Superior temporal gyrus (tissue), 1 donor: ENCODE measurements at regions not wholly inside any gene's neighbourhood (a gene's known extent, or its start where the extent isn't known, plus 50 kb on each side); places are given as distances from the start of the nearest gene placed in this dataset.

Source experiments
- DNase-seq: peaks from one replicate; pipeline ENCODE4 v3.0.0-alpha.2; 2016; ENCODE audit errors: extremely low spot score

DNA sequence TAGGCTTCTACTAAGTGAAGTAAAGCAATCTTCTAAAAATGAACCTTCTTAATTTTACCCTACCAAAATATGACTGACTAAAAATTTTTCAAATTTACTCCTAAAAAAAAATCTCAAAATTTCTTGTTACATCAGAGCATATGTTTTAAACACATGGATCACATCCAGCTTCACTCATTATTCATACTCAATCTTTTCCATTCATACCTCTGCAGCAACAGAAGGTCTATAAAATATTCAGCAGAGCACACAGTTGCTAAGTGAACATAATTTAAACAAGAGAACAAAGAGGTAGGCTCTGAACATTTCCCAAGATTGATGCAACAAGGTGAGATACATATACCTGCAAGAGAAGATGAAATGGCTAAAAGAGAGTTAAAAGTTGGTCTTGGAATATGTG is 213.9 kb downstream of the SOD2 start:
- no peak for DNase-seq

DNA sequence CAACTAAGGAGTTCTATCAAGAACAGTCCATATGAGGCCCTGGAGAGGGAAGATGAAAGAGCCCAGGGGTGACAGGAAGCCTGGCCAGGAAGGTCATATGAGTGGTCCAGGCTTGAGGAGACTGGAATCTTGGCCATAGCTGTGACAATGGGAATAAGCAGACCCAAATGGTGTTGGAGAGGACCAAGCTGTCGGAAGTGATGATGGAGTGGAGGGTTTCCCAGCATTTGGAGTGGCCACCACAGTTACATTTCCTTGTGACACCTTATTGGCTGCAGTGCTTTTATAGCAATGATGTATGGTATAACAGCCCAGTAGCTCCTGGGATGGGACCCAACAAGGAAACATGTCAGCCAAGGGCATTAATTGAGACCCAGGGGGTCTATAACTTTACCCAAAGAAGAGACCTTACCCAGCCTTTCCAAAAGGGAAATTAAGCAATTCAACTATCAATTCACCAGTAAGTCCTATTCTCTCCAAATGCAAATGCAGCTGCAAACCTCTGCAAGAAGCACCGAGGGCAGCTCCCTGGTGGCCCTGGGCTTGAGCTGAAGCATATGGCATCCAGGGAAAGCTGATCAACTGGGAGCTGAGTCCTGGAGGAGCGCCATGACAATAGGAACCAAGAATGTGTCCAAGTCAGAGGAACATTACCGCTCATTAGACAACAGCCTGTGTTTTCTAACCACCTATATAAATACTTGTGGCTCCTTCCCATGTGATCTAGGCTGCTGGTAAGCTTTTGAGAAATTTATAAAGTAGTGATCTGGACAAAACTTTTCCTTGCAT is 219.4 kb downstream of the SOD2 start:
- DNase-seq, result no peak

DNA sequence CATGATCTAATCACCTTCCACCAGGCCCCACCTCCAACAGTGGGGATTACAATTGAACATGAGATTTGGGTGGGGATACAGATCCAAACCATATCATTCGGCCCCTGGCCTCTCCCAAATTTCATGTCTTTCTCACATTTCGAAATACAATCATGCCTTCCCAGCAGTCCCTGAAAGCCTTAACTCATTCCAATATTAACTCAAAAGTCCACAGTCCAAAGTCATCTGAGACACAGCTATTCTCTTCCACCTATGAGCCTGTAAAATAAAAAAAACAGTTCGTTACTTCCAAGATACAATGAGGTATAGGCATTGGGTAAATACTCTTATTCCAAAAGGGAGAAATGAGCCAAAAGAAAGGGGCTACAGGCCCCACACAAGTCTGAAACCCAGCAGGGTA is 222.6 kb downstream of the SOD2 start:
- DNase-seq, result no peak

DNA sequence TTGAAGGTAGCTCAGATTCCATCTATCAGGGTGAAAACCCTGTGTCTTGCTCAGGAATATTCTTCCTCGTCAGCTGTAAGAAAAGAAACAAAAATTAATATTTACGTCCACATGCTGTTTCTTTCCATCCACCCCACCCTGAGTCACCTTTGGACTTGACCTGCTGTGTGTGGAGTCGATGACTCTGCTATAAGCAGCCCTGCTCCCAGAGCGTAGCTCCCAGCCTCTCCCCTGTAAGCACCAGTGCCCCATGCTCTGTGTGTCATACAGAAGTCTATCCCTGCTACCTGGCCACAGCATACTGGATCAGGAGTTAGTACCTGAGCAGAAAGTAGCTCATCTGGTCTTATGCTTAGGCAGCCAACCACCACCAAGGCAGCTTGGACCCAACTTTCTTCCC is 223.6 kb downstream of the SOD2 start:
- no peak for DNase-seq

DNA sequence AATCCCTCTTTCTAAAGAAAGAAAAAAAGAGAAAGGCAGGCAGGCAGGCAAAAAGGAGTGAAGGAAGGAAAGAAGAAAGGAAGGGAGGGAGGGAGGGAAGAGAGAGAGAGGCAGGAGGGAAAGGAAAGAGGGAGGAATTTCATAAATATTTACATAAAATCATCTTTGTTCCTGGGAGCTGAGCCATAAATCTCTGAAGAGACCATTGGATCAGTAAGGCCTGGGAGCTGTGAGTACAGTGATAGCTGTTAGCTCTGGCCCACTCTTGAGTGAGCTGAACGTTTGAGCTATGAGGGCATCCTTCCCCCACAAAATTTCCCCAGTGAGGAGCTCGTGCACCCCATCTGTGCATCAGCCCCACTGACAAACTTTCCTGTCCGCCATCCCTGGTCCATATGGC is 224.0 kb downstream of the SOD2 start:
- no peak for DNase-seq

DNA sequence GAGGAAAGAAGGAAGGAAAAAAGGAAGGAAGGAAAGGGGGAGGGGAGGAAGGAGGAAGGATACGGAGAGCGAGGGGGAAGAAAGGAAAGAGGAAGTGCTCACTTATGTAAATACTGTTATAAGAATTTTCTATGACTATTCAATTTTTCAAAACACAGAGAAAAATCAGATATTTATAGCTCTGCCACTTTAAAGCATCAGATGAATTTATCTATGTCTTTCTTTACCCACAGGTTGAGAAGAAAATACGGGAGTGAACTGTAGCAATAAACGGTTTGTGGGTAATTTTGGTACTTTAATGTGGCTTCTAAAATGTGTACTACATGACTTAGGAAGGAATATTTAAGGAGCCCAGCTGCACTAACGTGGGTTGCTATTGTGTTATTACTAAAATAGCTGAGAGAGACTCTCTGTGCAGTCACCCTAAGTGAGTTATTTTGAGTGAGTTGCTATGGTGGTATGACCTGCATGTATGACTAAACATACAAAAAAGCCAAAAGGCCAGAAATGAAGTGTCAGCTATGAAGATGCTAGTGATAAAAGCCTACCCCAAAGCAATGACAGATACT is 225.5 kb downstream of the SOD2 start:
- DNase-seq, result no peak

DNA sequence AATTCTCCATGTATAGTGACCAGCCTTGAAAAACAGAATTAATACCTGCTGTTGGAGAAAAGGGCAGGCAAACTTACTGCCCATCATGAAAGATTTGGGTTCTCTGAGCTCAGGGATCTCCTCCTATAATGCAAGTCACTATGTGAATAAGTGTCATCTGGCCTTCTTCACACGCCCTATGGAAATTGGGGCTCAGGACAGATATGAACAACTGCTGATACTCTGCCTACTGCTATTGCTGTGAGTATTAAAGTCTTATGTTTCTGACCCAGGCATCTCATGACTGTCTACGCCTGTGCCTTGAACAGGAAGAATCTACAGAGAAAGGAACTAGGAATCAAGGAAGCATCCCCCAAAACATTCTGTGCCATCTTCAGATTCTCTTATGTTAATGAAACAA is 226.1 kb downstream of the SOD2 start:
- DNase-seq, result no peak

DNA sequence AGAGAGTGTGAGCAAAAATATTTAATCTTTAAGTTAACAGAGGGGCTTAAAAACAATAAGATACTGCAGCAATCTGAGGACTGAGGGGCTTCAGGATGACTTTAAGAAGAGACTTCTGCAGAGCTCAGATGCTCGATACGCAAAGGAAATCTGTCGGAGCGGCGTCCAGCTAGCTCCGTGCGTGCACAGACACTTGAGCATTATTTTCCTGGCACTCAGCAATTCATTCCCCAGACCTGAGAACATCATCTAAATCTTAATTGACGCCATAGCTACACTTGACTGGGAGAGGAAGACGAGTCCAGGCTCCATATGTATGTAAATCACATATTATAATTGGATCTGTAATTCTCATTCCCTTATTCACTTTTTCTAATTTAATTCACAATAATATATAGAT is 228.2 kb downstream of the SOD2 start:
- no peak for DNase-seq

DNA sequence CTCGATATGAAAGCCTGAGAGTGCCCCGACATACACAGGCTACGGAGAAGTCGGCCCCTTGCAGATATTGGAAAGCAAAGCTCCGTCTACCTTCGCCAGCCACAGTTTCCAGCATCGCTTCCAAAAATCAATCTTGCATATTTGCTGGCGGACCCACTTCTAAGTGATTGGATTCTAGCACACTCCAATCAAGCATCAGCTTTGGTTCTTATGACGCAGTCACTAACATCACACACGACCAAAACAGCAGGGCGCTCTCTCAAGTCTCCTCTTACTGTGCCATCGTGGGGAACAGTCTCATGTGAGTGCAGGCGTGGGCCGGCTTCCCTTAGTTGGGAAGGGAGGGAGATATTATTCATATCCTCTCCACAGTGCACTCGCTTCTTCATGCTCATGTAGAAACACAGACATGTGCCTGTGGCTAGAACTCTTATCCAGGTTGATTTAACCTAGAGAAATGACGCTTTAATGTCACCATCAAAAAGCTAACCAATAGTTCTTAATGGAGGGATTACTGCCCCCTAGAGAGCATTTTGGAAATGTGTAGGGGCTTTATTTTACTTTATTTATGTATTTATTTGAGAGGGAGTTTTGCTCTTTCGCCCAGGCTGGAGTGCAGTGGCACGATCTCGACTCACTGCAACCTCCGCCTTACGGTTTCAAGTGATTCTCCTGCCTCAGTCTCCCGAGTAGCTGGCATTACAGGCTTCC is 229.8 kb downstream of the SOD2 start:
- DNase-seq, result peak; percentile 45

DNA sequence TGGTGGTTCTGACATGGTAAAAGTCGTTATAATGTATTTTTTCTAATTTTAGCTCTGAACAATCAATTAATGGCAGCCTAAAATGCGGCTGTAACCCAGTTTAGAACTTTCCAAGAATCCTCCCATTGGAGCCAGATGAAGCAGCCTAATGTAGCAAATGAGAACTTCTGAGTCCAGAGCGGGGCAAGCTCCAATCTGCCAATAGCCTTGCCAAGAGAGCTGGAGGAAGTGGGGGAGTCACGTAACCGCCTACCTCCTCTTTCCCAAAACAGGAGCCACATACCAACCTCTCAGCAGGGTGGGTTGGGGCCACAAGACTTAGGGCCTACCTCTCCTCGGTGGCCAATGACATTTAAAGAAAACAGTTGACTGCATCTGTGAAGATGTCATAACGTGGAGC is 230.6 kb downstream of the SOD2 start:
- DNase-seq, result no peak

DNA sequence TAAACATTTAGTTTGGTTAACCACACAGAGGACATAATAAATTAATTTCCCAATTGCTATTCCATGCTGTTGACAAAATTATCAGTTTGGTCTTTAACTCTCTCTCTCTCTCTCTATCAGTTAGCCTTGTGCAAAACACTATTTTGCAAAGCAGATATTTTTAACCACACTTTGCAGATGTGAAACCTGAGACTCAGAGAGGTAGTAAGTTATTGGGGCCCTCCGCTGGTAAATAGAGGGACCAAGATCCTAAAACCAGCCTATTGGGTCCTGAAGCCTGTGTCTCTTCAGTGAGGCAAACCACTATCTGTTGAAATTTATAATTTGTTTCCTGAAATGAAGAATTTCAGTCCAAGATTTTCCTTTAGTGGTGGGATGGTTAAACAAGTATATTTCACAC is 231.0 kb downstream of the SOD2 start:
- no peak for DNase-seq

DNA sequence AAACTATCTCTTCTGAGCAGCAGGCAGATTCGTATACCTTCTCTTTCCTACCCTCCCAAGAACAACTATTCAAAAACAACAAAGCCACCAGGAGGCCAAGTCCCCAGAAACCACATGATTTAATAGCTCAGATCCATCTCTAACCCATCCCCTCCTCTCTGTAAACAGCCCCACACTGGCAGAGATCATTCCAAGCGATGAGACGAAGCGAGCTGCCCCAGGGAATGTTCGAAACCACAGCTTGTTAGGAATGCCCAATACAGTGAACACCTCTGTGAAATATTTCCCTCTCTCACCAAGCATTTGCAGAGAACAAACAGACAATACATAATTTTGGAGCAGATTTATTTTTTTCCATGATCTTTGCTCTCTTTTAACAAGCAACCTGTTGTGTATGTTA is 231.8 kb downstream of the SOD2 start:
- no peak for DNase-seq

DNA sequence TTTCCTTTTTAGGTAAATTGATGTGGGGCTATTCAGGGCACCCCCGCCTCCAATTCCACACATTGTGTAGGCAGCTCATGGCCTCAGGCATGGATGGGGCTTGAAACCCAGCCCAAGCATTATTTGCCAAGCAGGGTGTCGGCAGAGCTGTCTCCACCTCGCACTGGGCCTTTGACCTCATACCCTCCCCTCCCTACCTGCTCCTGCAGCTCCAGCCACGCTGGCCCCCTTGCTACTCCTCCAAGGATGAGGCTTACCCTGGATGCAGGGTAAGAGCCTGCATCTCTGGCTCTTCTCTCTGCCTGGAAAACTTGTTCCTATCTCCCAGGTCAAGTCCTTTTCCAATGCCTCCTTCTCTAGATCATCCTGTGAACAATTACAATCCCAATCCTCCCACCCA is 232.6 kb downstream of the SOD2 start:
- no peak for DNase-seq

DNA sequence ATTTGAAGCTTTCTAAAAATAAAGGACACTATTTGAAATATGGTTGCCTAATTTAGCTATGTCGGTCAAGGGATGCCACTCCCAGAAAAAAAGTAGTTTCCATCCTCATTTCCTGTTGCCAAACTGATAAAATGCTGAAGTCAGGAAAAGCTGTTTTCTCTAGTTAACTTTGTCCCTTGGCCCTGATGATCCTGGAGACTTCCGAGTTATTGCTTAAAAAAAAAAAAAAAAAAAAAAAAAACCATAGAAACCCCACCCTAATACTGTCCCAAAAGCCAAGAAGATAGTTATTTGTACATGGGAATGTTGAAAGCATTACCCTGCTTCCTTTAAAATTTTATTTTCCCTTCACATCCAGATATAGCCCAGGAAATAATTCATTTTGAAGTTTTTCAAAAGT is 236.7 kb downstream of the SOD2 start:
- DNase-seq, result no peak

DNA sequence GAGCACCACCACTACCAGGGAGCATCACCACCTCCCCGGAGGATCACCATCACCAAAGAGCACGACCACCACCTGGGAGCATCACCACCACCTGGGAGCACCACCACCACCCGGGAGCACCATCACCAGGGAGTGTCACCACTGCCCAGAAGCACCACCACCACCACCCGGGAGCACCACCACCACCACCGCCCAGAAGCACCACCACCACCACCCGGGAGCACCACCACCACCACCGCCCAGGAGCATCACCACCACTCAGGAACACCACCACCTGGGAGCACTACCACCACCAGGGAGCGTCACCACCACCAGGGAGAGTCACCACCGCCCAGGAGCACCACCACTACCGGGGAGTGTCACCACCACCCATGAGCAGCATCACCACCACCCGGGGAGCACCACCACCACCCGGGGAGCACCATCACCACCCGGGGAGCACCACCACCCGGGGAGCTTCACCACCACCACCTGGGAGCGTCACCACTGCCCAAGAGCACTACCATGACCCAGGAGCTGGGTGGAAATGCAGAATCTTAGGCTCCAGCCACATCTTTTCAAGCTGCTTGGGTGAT is 237.3 kb downstream of the SOD2 start:
- no peak for DNase-seq

DNA sequence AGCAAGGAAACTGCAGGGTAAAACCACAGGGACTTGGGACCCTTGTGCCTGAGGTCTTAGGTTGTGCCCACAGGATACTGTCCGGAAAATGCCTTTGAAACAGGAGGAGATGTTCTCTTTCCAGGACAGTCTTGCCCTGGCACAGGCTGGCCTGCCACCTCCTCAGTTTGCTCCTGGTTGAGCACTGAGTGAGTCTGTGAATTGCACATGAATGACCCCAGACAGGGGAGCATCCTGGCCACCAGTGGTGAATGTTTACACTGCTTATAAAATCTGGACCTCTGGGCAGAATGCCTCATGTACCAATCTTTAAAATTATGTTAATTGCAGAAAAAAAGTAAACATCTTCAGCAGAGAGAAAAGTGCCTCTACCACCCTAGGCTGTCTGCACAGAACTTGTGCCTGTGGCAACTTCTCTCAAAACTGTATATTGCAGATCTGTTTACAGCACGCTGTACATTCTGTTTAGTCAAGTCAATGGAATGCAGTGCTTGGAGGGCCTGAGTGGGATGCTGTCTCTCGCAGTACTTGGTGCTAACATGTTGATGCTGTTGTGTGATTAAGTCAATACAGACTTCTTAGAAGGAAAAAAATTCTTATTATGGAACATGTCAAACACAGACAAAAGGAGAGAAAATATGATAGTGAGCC is 242.1 kb downstream of the SOD2 start:
- no peak for DNase-seq

DNA sequence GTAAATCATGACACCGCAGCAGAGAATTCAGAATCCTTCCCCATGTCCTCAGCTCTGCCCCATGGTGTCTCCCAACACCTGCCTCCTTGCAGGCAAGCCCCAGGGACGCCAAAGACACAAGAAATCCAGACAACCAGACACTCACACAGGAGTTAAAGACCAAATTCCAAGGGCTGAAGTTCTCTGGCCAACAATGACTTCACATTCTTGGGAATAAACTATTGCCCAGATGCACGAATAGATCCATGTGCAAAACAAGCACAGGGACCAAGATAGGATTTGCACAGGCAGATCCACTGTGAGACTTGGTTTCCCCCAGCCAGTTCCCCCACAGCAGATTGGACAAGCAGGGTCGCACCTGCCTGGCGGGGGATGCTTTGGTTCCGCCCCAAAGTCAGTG is 246.7 kb downstream of the SOD2 start:
- DNase-seq, result no peak

DNA sequence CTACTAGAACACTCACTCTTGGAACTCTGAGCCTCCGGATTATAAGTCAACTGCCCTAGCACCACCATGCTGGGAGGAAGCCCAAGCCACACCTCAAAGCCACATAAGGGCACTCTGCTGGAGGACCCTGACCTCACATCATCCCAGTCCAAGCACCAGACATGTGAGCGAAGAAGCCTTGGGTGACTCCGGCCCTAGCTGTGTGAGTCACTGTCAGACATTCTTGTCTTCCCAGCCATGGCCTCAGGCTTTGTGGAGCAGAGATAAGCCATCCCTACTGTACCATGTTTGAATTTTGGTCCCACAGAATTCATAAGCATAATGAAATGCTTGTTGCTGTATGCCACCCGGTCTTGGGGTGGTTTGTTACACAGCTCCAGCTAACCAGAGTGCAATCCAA is 247.7 kb downstream of the SOD2 start:
- DNase-seq, result no peak

DNA sequence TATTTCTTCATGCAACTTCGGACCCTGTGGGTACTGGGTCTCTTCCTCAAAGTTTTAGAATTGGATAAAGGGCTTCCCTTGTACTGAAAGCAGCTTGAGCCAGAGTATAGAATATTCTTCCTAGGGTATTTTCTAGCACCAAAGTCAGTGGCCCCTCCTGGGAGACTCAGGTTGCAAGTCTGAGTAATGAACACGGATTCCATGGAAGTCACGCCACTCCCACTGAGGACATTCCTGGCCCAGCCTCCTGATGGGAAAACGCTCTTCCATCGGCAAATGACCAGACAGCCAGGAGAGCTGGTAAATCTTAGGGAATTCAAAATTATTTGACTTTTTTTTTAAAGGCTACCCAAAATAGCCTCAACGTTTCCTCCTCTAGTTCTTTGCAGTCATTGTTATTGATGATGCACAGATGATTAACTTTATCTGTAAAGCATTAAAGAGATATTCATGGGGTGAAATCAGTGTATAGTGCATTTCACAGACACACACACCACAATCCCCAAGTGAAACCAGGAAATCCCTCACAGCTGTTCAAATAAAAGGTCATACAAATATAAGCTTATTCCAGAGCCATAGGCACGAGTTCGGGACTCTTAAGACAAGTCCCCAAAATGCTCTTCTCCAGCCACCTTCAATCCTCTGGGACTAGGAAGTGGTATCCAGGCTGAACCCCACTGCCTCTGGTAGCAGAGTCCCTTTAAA is 248.8 kb downstream of the SOD2 start:
- no peak for DNase-seq

DNA sequence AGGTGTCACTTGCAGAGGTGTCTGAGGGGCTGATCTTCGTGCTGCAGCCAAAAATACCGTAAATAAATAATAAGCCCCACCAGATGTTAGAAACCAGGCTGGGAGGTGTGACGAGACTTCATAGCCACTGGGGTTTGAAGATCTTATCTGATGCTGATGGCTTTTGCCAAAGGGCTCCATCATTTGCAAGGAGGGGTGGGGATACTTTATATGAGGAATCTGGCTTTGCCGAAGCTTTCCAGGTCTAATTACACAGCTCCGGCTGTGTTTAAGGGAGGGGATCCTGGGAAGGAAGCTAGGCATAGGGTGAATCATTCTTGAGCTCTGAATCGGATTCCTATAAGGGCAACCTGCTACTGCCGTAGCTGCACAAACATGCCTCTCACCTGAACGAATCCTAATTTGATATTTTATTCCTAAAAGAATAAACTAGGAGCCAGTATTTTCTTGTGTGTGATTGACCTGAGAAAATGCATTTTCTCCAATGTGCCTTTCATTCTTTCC is 249.6 kb downstream of the SOD2 start:
- DNase-seq, result no peak

DNA sequence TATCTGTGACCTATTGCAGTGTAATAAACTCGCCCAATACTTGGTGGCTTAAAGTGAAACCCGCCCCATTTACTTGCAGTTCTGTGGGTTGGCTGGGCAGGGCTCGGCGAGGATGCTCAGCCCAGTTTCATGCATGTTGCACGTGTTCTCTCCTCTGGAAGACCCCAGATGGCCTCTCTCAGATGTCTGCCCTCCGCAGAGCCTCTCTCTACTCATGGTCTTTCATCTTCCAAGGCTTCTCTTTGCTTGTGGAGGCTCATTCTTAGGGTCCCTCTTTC is 251.4 kb downstream of the SOD2 start:
- no peak for DNase-seq
